Ovary (tissue), 3 donors: ENCODE measurements at regions not wholly inside any gene's neighbourhood (a gene's known extent, or its start where the extent isn't known, plus 50 kb on each side); places are given as distances from the start of the nearest gene placed in this dataset.

Experiments
- CTCF ChIP-seq, 3 donors: fragments of 450-650 bp in 2 of 3; fragments of 200-600 bp in 1 of 3; IDR thresholded peaks; one replicate each; pipeline versions ENCODE4 v1.5.1 to v1.8.0; 2016 to 2022; ENCODE audit warnings: antibody characterized with exemption in 3 of 3, mild to moderate bottlenecking in 1 of 3
- POLR2A ChIP-seq: fragments of 450-650 bp; IDR thresholded peaks from one replicate; pipeline ENCODE4 v1.6.1; 2017; ENCODE audit warnings: antibody characterized with exemption, mild to moderate bottlenecking, moderate library complexity
- donor health status: DM: no; HTN: no; CAD: no.

GRCh38 chr9:38312406-38312805, 80.1 kb upstream of the ALDH1B1 start:
- no peak for TF ChIP-seq CTCF (IDR thresholded peaks at IDR 0.05)
- TF ChIP-seq POLR2A, result no peak
